Skeletal muscle satellite cell (primary cell): ENCODE measurements at regions not wholly inside any gene's neighbourhood (a gene's known extent, or its start where the extent isn't known, plus 50 kb on each side); places are given as distances from the start of the nearest gene placed in this dataset.

Source experiments
- H3K27me3 ChIP-seq: 2 replicates; pipeline ENCODE4 v1.7.0; 2013; ENCODE audit warnings: low read length; ENCODE audit not compliant: control insufficient read depth, insufficient read depth
- H3K36me3 ChIP-seq: 2 replicates; pipeline ENCODE4 v1.7.0; 2013; ENCODE audit warnings: mild to moderate bottlenecking, control low read depth, low read length; ENCODE audit not compliant: insufficient read depth
- H3K4me1 ChIP-seq: 2 replicates; pipeline ENCODE4 v1.7.0; 2013; ENCODE audit warnings: low read length; ENCODE audit not compliant: control insufficient read depth, insufficient read depth
- H3K4me2 ChIP-seq: 2 replicates; pipeline ENCODE4 v1.7.0; 2013; ENCODE audit warnings: mild to moderate bottlenecking, low read length
- H3K4me3 ChIP-seq: 2 replicates; pipeline ENCODE4 v1.7.0; 2013; ENCODE audit warnings: low read length
- H3K9ac ChIP-seq: 2 replicates; pipeline ENCODE4 v1.7.0; 2013; ENCODE audit warnings: mild to moderate bottlenecking, low read depth, low read length, moderate library complexity
- H3K9me3 ChIP-seq: replicated peaks from 2 replicates; pipeline ENCODE4 v1.7.0; 2013; ENCODE audit warnings: mild to moderate bottlenecking, control low read depth, low read length

GRCh38 chr1:106699433-106699832 is 357.0 kb upstream of the PRMT6 start:
- H3K4me2 ChIP-seq = no peak overlapping the region
- H3K4me3 ChIP-seq = no peak overlapping the region
- no peaks in the 10 kb centered on the region for H3K36me3 ChIP-seq
- peaks cover 15% of the 10 kb centered on the region for H3K4me1 ChIP-seq
- no peaks in the 10 kb centered on the region for H3K9me3 ChIP-seq
- no peaks in the 10 kb centered on the region for H3K27me3 ChIP-seq
- H3K9ac ChIP-seq = no peak overlapping the region

GRCh38 chr1:106700211-106700610 is 356.3 kb upstream of the PRMT6 start:
- Histone ChIP-seq H3K27me3 (no peaks in the 10 kb centered on the region), H3K4me2 (no peak overlapping the region), H3K4me1 (peaks cover 15% of the 10 kb centered on the region), H3K4me3 (no peak overlapping the region), H3K36me3 (no peaks in the 10 kb centered on the region), H3K9ac (no peak overlapping the region), H3K9me3 (no peaks in the 10 kb centered on the region)

GRCh38 chr1:106705971-106706370 is 350.5 kb upstream of the PRMT6 start:
- H3K4me2 ChIP-seq = no peak overlapping the region
- no peaks in the 10 kb centered on the region for H3K9me3 ChIP-seq
- no peaks in the 10 kb centered on the region for H3K27me3 ChIP-seq
- H3K4me3 ChIP-seq = no peak overlapping the region
- no peak overlapping the region for H3K9ac ChIP-seq
- H3K4me1 ChIP-seq = no peaks in the 10 kb centered on the region
- no peaks in the 10 kb centered on the region for H3K36me3 ChIP-seq

- H3K9me3 ChIP-seq = no peaks in the 10 kb centered on the region
- no peak overlapping the region for H3K4me3 ChIP-seq
- H3K4me2 ChIP-seq = no peak overlapping the region
- H3K27me3 ChIP-seq = no peaks in the 10 kb centered on the region
- H3K9ac ChIP-seq = no peak overlapping the region
- H3K36me3 ChIP-seq = no peaks in the 10 kb centered on the region
- H3K4me1 ChIP-seq = no peaks in the 10 kb centered on the region
Observed at GRCh38 chr1:106717591-106717990, 338.9 kb upstream of the PRMT6 start.

GRCh38 chr1:106721790-106722189 is 334.7 kb upstream of the PRMT6 start:
- H3K4me2 ChIP-seq = peak overlapping the region; percentile 29
- H3K9ac ChIP-seq = no peak overlapping the region
- H3K36me3 ChIP-seq = no peaks in the 10 kb centered on the region
- no peaks in the 10 kb centered on the region for H3K4me1 ChIP-seq
- H3K9me3 ChIP-seq = no peaks in the 10 kb centered on the region
- H3K27me3 ChIP-seq = no peaks in the 10 kb centered on the region
- no peak overlapping the region for H3K4me3 ChIP-seq

- Histone ChIP-seq H3K36me3 (no peaks in the 10 kb centered on the region), H3K9me3 (no peaks in the 10 kb centered on the region), H3K9ac (no peak overlapping the region), H3K27me3 (no peaks in the 10 kb centered on the region), H3K4me1 (no peaks in the 10 kb centered on the region), H3K4me2 (peak overlapping the region; percentile 29), H3K4me3 (no peak overlapping the region)
Observed at GRCh38 chr1:106722466-106722865, 334.0 kb upstream of the PRMT6 start.

- Histone ChIP-seq H3K4me3 (no peak overlapping the region), H3K9ac (no peak overlapping the region), H3K4me1 (no peaks in the 10 kb centered on the region), H3K36me3 (no peaks in the 10 kb centered on the region), H3K27me3 (no peaks in the 10 kb centered on the region), H3K9me3 (no peaks in the 10 kb centered on the region), H3K4me2 (no peak overlapping the region)
Observed at GRCh38 chr1:106727171-106727570, 329.3 kb upstream of the PRMT6 start.

- Histone ChIP-seq H3K36me3 (no peaks in the 10 kb centered on the region), H3K4me2 (no peak overlapping the region), H3K9ac (no peak overlapping the region), H3K4me1 (no peaks in the 10 kb centered on the region), H3K27me3 (no peaks in the 10 kb centered on the region), H3K9me3 (no peaks in the 10 kb centered on the region), H3K4me3 (no peak overlapping the region)
Observed at GRCh38 chr1:106746448-106747085, 309.9 kb upstream of the PRMT6 start.

- H3K9me3 ChIP-seq = no peaks in the 10 kb centered on the region
- no peaks in the 10 kb centered on the region for H3K36me3 ChIP-seq
- H3K27me3 ChIP-seq = no peaks in the 10 kb centered on the region
- no peaks in the 10 kb centered on the region for H3K4me1 ChIP-seq
- no peak overlapping the region for H3K4me2 ChIP-seq
- H3K9ac ChIP-seq = no peak overlapping the region
- no peak overlapping the region for H3K4me3 ChIP-seq
Observed at GRCh38 chr1:106747232-106747631, 309.2 kb upstream of the PRMT6 start.

GRCh38 chr1:106747791-106748190 is 308.7 kb upstream of the PRMT6 start:
- Histone ChIP-seq H3K9me3 (no peaks in the 10 kb centered on the region), H3K4me3 (no peak overlapping the region), H3K9ac (no peak overlapping the region), H3K36me3 (no peaks in the 10 kb centered on the region), H3K27me3 (no peaks in the 10 kb centered on the region), H3K4me1 (no peaks in the 10 kb centered on the region), H3K4me2 (no peak overlapping the region)

GRCh38 chr1:106748606-106749005 is 307.9 kb upstream of the PRMT6 start:
- Histone ChIP-seq H3K4me2 (no peak overlapping the region), H3K9me3 (no peaks in the 10 kb centered on the region), H3K4me1 (no peaks in the 10 kb centered on the region), H3K4me3 (no peak overlapping the region), H3K36me3 (no peaks in the 10 kb centered on the region), H3K9ac (no peak overlapping the region), H3K27me3 (no peaks in the 10 kb centered on the region)

- Histone ChIP-seq H3K9me3 (no peaks in the 10 kb centered on the region), H3K27me3 (no peaks in the 10 kb centered on the region), H3K4me2 (no peak overlapping the region), H3K9ac (no peak overlapping the region), H3K4me3 (no peak overlapping the region), H3K36me3 (no peaks in the 10 kb centered on the region), H3K4me1 (no peaks in the 10 kb centered on the region)
Observed at GRCh38 chr1:106749491-106749890, 307.0 kb upstream of the PRMT6 start.
